NOMO-1 treated with DMSO at 0.1 percent for 48 hours (cell line): ENCODE measurements at regions not wholly inside any gene's neighbourhood (a gene's known extent, or its start where the extent isn't known, plus 50 kb on each side); places are given as distances from the start of the nearest gene placed in this dataset.

Experiments used
- DNase-seq: peaks from one replicate; lab custom pipeline; 2025; ENCODE audit not compliant: unreplicated experiment; lab: John Stamatoyannopoulos, UW

DNA sequence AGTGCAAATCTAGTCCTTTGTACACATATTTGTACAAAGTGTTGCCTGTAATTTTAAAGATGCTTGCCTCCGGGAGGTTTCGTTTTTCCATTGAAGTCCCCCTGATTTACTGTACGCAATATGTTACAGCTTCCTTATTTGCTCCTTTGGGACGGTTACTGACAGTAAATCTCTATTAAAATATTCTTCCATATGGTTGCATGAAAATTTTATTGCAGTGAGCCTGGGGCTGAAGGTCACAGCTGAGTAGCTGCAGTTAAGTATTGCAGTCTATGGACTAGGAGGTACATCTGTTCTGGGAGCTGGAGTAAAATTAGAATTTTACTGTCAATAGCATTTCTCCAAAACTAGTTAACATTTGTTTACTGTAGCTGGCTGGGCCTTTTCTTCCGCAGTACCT lies 119.2 kb downstream of the ETAA1 start:
- DNase-seq = no peak

GRCh38 chr2:67516899-67517530 lies 119.9 kb downstream of the ETAA1 start:
- DNase-seq = no peak

DNA sequence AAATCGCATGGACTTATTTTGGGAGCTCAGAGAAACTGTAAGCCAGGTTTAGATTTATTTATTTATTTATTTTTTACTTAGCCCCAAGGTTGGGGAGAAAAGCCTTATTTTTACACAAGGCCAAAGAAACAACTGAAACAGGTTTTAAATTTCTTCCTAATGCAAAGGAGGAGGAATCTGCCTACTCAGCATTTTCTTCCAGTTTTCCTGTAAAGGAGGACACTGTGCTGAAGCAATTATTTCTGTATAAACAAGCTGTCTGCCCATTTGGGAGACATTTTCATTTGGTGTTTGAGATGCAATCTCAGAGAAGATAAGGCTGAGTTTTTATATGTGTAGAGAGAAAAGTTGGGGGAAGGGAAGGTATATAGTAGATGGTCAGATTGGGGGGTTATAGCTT lies 125.0 kb downstream of the ETAA1 start:
- DNase-seq = no peak

DNA sequence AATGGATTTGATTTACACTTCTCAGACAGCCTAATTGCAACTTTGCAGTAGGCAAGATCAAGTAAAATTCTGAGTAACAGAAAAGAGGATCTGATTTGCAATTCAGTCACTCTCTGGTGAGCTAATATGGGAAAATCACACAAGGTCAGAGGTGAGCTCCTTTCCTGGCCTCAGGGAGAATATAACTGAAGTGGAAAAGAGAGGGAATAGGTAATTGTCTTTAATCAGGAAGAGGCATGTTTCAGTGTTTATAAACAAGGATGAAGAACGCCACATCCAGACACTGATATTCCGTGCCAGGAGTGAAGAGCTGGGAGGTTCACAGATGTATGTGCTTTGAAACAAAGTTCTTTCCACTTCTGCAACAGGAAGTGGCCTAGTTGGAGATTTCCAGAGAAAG lies 127.1 kb downstream of the ETAA1 start:
- no peak for DNase-seq

- DNase-seq = no peak
Measured at GRCh38 chr2:67524777-67525176, 127.6 kb downstream of the ETAA1 start.

- no peak for DNase-seq
Measured at GRCh38 chr2:67526283-67526682, 129.2 kb downstream of the ETAA1 start.

DNA sequence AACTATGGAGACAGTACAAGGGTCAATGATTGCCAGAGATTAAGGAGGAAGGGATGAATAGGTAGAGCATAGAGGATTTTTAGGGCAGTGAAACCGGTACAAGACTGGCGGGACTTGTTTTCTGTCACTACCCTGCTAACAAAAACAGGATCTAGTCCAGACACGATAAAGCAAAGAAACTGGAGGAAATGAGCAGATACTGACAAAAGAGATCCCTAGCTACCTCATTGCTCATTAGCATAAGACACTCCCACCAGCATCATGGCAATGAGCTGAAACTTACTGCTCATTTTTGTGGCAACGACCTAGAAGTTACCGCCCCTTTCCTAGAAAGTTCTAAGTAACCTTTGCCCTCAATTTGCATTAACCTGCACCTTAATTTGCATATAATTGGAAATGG lies 131.2 kb downstream of the ETAA1 start:
- DNase-seq = no peak

DNA sequence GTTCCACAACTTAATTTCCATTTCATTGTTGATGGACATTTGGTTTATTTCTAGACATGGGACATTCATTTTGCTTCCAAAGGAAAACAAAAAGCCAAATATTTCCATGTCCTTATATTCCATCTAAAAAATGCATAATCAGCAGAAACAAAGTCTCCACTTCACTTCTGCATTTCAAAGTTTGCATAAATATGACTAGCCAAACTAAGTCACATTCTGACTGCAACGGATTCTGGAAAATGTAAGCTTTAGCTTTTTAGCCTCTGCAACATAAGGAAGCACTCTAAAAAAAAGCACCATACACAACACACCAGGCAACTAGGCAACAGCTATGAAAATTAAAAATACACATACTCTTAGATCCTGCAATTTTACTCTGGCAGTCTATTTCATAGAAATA lies 135.3 kb downstream of the ETAA1 start:
- no peak for DNase-seq

DNA sequence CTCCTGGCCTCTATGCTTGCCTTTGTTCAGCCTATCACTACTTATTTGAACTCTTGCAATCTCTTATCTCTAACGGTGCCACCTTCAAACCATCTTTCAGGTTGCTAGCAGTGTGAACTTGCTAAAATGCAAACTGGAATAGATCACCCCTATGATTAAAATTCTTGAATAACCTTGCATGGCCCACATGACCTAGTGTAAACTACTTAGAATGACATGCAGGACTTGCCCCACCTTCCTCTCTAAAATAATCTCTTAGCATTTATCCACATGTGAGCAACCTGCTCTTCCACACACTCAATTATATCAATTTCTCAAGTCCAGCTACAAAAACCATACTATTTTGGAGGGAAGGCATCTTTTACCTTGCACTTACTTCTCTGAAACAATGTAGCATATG lies 137.6 kb downstream of the ETAA1 start:
- no peak for DNase-seq

DNA sequence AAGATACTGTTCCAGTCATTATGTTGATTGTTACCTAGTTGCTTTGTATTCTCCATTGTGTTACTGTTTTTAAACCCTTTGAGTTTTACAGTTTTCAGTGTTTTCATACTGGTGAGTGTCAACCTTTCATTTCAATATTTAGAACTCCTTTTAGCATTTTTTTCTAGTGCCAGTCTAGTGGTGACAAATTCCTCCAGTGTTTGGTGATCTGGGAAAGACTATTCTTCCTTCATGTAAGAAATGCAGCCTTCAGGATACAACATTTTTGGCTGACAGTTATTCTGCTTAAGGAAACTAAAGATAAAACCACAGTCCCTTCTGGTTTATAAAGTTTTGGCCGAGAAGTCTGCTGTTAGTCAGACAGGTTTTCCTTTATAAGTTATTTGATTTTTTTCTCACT lies 143.8 kb downstream of the ETAA1 start:
- DNase-seq = no peak

GRCh38 chr2:67544286-67544685 lies 147.2 kb downstream of the ETAA1 start:
- DNase-seq = no peak

DNA sequence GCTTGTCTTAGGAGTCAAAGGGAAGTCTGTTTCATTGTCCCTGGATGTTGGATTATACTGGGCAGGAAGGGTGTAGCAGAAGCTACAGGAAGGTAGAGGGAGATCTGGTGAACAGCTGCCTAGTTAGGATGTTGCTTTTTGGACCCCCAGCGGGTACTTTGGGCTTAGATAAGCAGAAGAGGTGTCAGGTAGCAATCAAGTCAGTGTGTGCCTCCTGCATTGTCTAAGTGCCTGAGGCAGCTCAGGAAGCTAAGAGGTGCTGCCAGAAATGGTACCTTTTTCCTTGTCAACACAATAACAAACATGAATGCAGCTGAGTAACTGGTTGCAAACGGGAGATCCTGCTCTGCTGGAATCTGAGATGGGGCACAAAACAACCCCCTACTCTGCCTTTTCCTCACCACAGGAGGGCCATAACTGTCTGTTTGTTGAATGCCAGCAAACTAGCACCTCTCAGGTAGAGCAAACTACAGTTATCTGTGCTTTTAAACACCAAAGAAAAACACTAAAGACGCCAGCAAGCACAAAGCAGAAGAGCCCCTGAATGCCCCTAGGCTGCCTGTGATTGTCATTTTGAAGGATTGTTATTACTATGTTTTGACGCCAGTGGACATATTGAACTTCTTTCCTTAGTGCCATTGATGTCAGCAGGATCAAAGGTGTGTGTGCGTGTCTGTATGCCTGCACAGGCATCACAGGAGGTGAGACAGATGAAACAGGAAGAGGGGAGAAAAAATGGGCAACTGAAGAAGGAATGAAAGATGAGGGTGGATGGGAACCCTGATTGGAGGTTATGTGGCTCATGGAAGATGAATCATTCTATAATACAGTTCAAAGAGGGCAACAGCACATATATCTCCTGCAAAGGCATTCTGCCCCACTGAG lies 151.4 kb downstream of the ETAA1 start:
- DNase-seq = no peak

DNA sequence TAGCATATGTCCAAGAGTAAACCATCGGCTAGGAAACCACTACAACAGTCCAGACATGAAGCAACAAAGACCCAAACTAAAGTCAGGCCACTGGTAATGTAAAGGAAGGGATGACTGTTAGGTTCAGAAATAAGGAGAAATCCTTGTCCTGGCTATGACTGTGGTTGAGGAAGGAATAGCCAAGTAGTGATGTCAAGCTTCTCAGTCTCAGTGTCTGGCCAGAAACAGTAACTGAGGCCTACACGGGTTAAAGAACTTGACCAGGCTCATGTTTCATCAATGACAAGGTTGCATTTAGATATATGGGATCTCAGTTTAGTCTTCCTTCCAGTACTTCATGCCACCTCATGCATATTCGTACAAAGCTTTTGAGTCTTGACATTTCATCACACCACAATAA lies 162.0 kb downstream of the ETAA1 start:
- no peak for DNase-seq

- DNase-seq = no peak
Measured at GRCh38 chr2:67560771-67561456, 163.8 kb downstream of the ETAA1 start.

- DNase-seq = no peak
Measured at GRCh38 chr2:67561457-67561965, 164.4 kb downstream of the ETAA1 start.

DNA sequence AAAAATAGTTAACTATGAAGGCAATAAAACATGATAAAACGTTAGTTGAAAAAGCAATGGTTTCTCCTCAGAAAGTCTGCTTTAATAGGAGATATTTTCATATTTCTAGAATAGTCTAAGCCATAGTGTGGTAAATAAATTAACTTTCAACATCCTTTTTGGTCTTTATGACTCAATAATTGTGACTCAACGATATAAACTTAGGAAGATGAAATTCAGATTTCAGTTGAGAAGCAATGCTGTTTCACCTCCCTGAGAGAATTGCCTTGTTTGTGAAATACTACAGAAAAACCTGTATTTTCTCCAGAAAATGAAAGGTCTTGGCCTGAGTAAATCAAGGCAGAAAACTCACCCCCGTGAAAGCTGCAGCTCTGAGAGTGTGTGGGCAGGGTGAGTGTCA lies 166.9 kb downstream of the ETAA1 start:
- no peak for DNase-seq

DNA sequence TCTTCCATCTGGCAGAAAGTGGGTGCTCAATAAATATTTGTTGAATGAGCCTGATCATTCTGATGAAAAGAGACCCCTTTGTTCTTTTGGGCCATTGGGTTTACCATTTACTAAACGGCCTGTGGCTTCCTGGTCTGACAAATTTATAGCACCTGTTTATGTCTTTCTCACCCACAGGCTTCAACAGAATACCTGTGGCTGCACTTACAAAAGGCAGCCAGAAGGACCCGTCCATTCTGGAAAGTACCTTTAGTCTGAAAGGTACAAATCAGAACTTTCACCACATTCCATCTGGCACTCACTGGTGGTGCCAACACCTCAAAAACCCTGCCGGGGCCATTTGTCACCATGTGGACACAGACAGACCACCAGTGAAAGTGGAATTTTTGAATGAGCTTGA lies 167.5 kb downstream of the ETAA1 start:
- no peak for DNase-seq

DNA sequence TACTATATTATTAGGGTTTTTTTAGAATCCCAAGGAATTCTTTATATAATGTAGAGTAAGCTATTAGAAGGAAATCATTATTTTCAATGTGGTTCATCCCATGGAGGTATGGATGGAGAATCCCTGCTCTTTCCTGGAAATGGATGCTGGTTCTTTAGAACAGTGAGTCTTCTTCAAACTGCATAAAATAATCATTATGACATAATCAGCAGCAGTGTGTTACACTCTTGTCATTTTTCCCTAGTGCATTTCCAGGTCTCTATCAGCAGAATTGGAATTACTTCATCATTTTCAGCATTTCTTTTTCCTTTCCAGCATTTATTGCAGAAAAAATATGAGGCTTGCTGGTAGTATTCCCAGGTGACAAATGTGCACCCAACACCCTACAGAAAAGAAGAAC lies 168.1 kb downstream of the ETAA1 start:
- DNase-seq = no peak

DNA sequence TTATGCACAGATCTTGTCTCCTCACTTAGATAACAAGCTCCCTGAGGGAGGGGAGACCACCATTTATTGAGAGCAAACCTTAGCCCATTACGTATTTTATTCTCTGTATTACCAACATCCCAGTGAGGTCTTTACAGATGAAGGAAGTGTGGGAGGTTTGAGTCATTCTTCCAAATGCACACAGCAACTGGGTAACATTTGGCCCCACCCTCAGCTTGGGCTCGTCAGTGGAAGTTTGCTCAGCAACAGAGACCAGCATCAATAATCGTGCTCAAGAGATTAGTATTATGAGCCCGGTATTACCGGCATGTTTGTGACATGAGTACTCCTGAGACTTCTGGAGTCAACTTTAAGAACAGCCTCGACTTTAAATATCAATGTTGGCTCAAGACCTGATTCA lies 168.6 kb downstream of the ETAA1 start:
- DNase-seq = no peak

GRCh38 chr2:67566285-67566684 lies 169.2 kb downstream of the ETAA1 start:
- DNase-seq = no peak

DNA sequence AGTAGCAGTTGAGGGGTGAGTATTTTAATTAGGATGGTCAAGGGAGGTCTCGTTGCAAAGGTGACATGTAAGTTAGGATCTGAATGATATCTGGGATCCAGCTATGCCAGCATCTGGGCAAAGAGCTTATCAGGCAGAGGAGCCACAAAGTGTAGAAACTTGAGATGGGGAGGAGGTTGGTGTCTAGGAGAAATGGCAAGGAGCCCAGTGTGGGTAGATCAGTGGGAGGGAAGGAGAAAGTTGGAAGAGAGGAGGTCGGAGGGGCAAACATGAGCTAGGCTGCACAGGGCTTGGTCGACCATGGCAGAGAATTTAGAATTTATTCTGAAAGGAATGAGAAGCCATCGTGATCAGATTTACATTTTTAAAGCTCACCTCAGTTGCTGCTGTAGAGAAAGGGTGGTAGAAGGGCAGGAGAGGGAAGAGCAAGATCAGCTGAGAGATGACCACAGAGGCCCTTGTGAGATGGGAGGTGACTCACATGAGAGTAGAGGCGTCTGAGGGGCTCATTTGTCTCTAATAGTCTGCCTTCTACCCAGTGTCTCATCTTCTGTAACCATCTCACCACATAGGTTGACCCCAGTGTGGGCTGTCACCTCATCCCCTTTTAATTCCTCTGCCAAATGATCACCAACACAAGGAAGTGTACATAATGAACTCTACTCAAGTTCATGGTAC lies 170.0 kb downstream of the ETAA1 start:
- no peak for DNase-seq
